Right atrium auricular region (tissue), 2 donors: ENCODE measurements at regions not wholly inside any gene's neighbourhood (a gene's known extent, or its start where the extent isn't known, plus 50 kb on each side); places are given as distances from the start of the nearest gene placed in this dataset.
"Not testable (repeated sequence)": the region's sequence is repeated elsewhere in the genome, so short reads cannot be mapped to it uniquely, and the experiment has no call there.

ENCODE experiments used
- DNase-seq: peaks from one replicate; pipeline ENCODE4 v3.0.0-alpha.2; 2019; ENCODE audit warnings: low spot score
- H3K27ac ChIP-seq, 2 donors: fragments of 200-600 bp; sonication (generic); 1 replicate in 1 of 2; 2 replicates in 1 of 2; pipeline ENCODE4 v1.5.1; 2016 to 2019
- H3K27me3 ChIP-seq, 2 donors: fragments of 200-600 bp; sonication (generic); one replicate each; pipeline versions ENCODE4 v1.5.1 to v1.6.0; 2017 to 2019
- H3K36me3 ChIP-seq: fragments of 200-600 bp; sonication (generic); one replicate; pipeline ENCODE4 v1.5.1; 2016
- H3K4me1 ChIP-seq, 2 donors: fragments of 200-600 bp; sonication (generic); one replicate each; pipeline versions ENCODE4 v1.5.1 to v1.6.0; 2017 to 2019
- H3K4me3 ChIP-seq, 2 donors: fragments of 200-600 bp; sonication (generic); 1 replicate in 1 of 2; 2 replicates in 1 of 2; pipeline ENCODE4 v1.5.1; 2017 to 2019; ENCODE audit warnings: mild to moderate bottlenecking in 1 of 2, moderate library complexity in 1 of 2
- H3K9me3 ChIP-seq, 2 donors: fragments of 200-600 bp; sonication (generic); one replicate each; pipeline ENCODE4 v1.5.1; 2019
- CTCF ChIP-seq, 2 donors: fragments of 200-600 bp; sonication (generic); IDR thresholded peaks; one replicate each; pipeline ENCODE4 v1.5.1; 2019; ENCODE audit warnings: antibody characterized with exemption in 2 of 2

- no peaks in the 10 kb centered on the region for H3K36me3 ChIP-seq
- H3K27me3 ChIP-seq = no peaks in the 10 kb centered on the region
- TF ChIP-seq CTCF (IDR thresholded peaks at IDR 0.05) = no peak
- H3K27ac ChIP-seq = no peak overlapping the region
- H3K4me3 ChIP-seq = no peak overlapping the region
- DNase-seq = no peak
- H3K4me1 ChIP-seq = no peaks in the 10 kb centered on the region
- H3K9me3 ChIP-seq = no peaks in the 10 kb centered on the region
These were observed 73.5 kb upstream of the RASGRP1 start for GRCh38 chr15:38638126-38638525.

- H3K27me3 ChIP-seq = no peaks in the 10 kb centered on the region
- no peaks in the 10 kb centered on the region for H3K9me3 ChIP-seq
- no peak overlapping the region for H3K4me3 ChIP-seq
- DNase-seq = no peak
- TF ChIP-seq CTCF (IDR thresholded peaks at IDR 0.05) = no peak
- no peak overlapping the region for H3K27ac ChIP-seq
- H3K36me3 ChIP-seq = no peaks in the 10 kb centered on the region
- no peaks in the 10 kb centered on the region for H3K4me1 ChIP-seq
These were observed 74.2 kb upstream of the RASGRP1 start for GRCh38 chr15:38638811-38639210.

- Histone ChIP-seq H3K27ac (no peak overlapping the region), H3K36me3 (no peaks in the 10 kb centered on the region), H3K4me1 (no peaks in the 10 kb centered on the region), H3K4me3 (no peak overlapping the region), H3K9me3 (peaks cover 0 to 6% of the 10 kb centered on the region in 2 donors), H3K27me3 (no peaks in the 10 kb centered on the region)
- TF ChIP-seq CTCF (IDR thresholded peaks at IDR 0.05) = no peak
- DNase-seq = no peak
These were observed 78.2 kb upstream of the RASGRP1 start for GRCh38 chr15:38642689-38643270.

GRCh38 chr15:38644353-38644752, 79.7 kb upstream of the RASGRP1 start:
- DNase-seq, H3K27ac ChIP-seq: not testable (repeated sequence)

GRCh38 chr15:38646716-38647115, 82.1 kb upstream of the RASGRP1 start:
- TF ChIP-seq CTCF (IDR thresholded peaks at IDR 0.05) = no peak
- H3K9me3 ChIP-seq = peaks cover 0 to 6% of the 10 kb centered on the region in 2 donors
- no peaks in the 10 kb centered on the region for H3K4me1 ChIP-seq
- H3K36me3 ChIP-seq = no peaks in the 10 kb centered on the region
- no peak for DNase-seq
- no peaks in the 10 kb centered on the region for H3K27me3 ChIP-seq
- H3K4me3 ChIP-seq = no peak overlapping the region
- no peak overlapping the region for H3K27ac ChIP-seq

More at GRCh38 chr15:38644353-38644752, 79.7 kb upstream of the RASGRP1 start:
- H3K36me3 ChIP-seq, H3K4me1 ChIP-seq, H3K9me3 ChIP-seq, H3K27me3 ChIP-seq, H3K4me3 ChIP-seq: not testable (repeated sequence)

- Histone ChIP-seq H3K4me1 (no peaks in the 10 kb centered on the region), H3K27me3 (no peaks in the 10 kb centered on the region), H3K36me3 (no peaks in the 10 kb centered on the region), H3K4me3 (no peak overlapping the region), H3K27ac (no peak overlapping the region), H3K9me3 (peaks cover 0 to 6% of the 10 kb centered on the region in 2 donors)
- TF ChIP-seq CTCF (IDR thresholded peaks at IDR 0.05) = peak; percentile 22 to 39
- no peak for DNase-seq
These were observed 83.1 kb upstream of the RASGRP1 start for GRCh38 chr15:38647683-38648082.
